HepG2 (cell line): ENCODE measurements at regions not wholly inside any gene's neighbourhood (a gene's known extent, or its start where the extent isn't known, plus 50 kb on each side); places are given as distances from the start of the nearest gene placed in this dataset.

Experiments used
- ATAC-seq: fragments of 200-7000 bp; cut with Tn5 transposase; 3 replicates; pipeline ENCODE4 v1.9.1; 2020; ENCODE audit warnings: mild to moderate bottlenecking, moderate library complexity
- BruUV-seq: library from RNA; stranded (reverse); fragments of 400-500 nt; replicated peaks from 2 replicates; lab custom pipeline; 2021; lab: Mats Ljungman, UMichigan
- CTCF ChIA-PET: fragments of 300-600 bp; formaldehyde crosslinking; extraction: SDS; loops from one replicate; lab custom pipeline; 2021; ENCODE audit warnings: low total read pairs, inconsistent platforms, low intra/inter-chr PET ratio; lab: Yijun Ruan, JAX
- POLR2A ChIA-PET: fragments of 350-600 bp; sonication (Branson Sonifier 250); formaldehyde crosslinking; loops from one replicate; lab custom pipeline; 2020; ENCODE audit warnings: antibody characterized with exemption, inconsistent platforms; lab: Yijun Ruan, JAX
- DNase-seq: peaks from one replicate; pipeline ENCODE4 v3.0.0-alpha.2; 2015; ENCODE audit warnings: low spot score
- FAIRE-seq: peaks from 3 replicates; lab custom pipeline; 2011; peaks lifted over from hg19 to GRCh38; lab: Jason Lieb, UNC
- H2AFZ ChIP-seq: one replicate; pipeline ENCODE4 v1.6.1; 2011; ENCODE audit warnings: low read length, inconsistent platforms
- H3K27ac ChIP-seq: fragments of 300-600 bp; 3 replicates; pipeline ENCODE4 v1.8.0; 2011; ENCODE audit warnings: mixed run types, mild to moderate bottlenecking, mixed read lengths, low read length, inconsistent platforms; ENCODE audit not compliant: insufficient read depth; ENCODE audit errors: extremely low read length
- H3K27me3 ChIP-seq, 2 experiments: fragments of 200-600 bp in 1 of 2; 2 replicates in 1 of 2; 3 replicates in 1 of 2; pipeline versions ENCODE4 v1.6.0 to v1.8.0; 2011; ENCODE audit warnings: low read length in 2 of 2, mild to moderate bottlenecking in 2 of 2, moderate library complexity in 2 of 2, inconsistent platforms in 1 of 2; ENCODE audit not compliant: insufficient read depth in 2 of 2, control insufficient read depth in 1 of 2
- H3K36me3 ChIP-seq, 2 experiments: fragments of 200-600 bp in 1 of 2; replicated peaks in 1 of 2; 2 replicates in 1 of 2; 3 replicates in 1 of 2; pipeline versions ENCODE4 v1.5.1 to v1.8.0; 2011; ENCODE audit warnings: low read length in 2 of 2, inconsistent platforms in 1 of 2; ENCODE audit not compliant: insufficient read depth in 2 of 2, control insufficient read depth in 1 of 2
- H3K4me1 ChIP-seq: 2 replicates; pipeline ENCODE4 v1.5.1; 2012; ENCODE audit warnings: low read length, inconsistent platforms; ENCODE audit not compliant: insufficient read depth
- H3K4me2 ChIP-seq: 2 replicates; pipeline ENCODE4 v1.6.0; 2011; ENCODE audit warnings: low read depth, low read length, inconsistent platforms
- H3K4me3 ChIP-seq, 3 experiments: fragments of 200-600 bp in 1 of 3; sonication (generic), shearing (Covaris generic) in 1 of 3; replicated peaks in 1 of 3; 2 replicates each; pipeline ENCODE4 v1.5.1; 2011 to 2016; ENCODE audit warnings: low read length in 3 of 3, inconsistent platforms in 2 of 3, low read depth in 2 of 3, mild to moderate bottlenecking in 2 of 3, control low read depth in 1 of 3, mixed read lengths in 1 of 3; ENCODE audit not compliant: insufficient read depth in 1 of 3
- H3K79me2 ChIP-seq: one replicate; pipeline ENCODE4 v1.6.1; 2011; ENCODE audit warnings: low read length, inconsistent platforms; ENCODE audit not compliant: insufficient read depth
- H3K9ac ChIP-seq: 2 replicates; pipeline ENCODE4 v1.6.0; 2011; ENCODE audit warnings: mild to moderate bottlenecking, low read depth, low read length, inconsistent platforms; ENCODE audit not compliant: insufficient read depth
- H3K9me3 ChIP-seq: 2 replicates; pipeline ENCODE4 v1.5.1; 2012; ENCODE audit warnings: mild to moderate bottlenecking, low read length
- H4K20me1 ChIP-seq: 2 replicates; pipeline ENCODE4 v1.6.0; 2011; ENCODE audit warnings: inconsistent platforms, mild to moderate bottlenecking, low read length, moderate library complexity; ENCODE audit not compliant: insufficient read depth
- ARNT ChIP-seq: fragments of 450-650 bp; IDR thresholded peaks from 2 replicates; pipeline ENCODE4 v1.6.1; 2017
- HDAC6 ChIP-seq: fragments of 200-600 bp; sonication (generic); IDR thresholded peaks from 2 replicates; pipeline ENCODE4 v1.7.0; 2017; ENCODE audit warnings: mild to moderate bottlenecking, antibody characterized with exemption, low read length, low read depth
- KAT8 ChIP-seq: IDR thresholded peaks from 2 replicates; pipeline ENCODE4 v1.6.1; 2016; ENCODE audit warnings: missing genetic modification reagents, missing compliant biosample characterization
- KDM5A ChIP-seq: fragments of 200-600 bp; sonication (generic); IDR thresholded peaks from 2 replicates; pipeline ENCODE4 v1.7.0; 2018; ENCODE audit warnings: antibody characterized with exemption, mild to moderate bottlenecking, low read length, borderline replicate concordance
- KDM6A ChIP-seq: IDR thresholded peaks from 2 replicates; pipeline ENCODE4 v1.6.1; 2016; ENCODE audit warnings: low read depth
- MED8 ChIP-seq: sonication (generic); formaldehyde crosslinking; IDR thresholded peaks from 2 replicates; pipeline ENCODE4 v1.8.1; 2023; ENCODE audit warnings: mild to moderate bottlenecking, missing genetic modification reagents; ENCODE audit not compliant: insufficient replicate concordance
- NFIB ChIP-seq: sonication (generic); formaldehyde crosslinking; IDR thresholded peaks from 2 replicates; pipeline ENCODE4 v1.9.0; 2021; ENCODE audit warnings: missing genetic modification reagents, mild to moderate bottlenecking, borderline replicate concordance
- NFYB ChIP-seq: sonication (generic); formaldehyde crosslinking; IDR thresholded peaks from 2 replicates; pipeline ENCODE4 v1.4.0; 2020; ENCODE audit warnings: missing genetic modification reagents
- REST ChIP-seq, 2 experiments: IDR thresholded peaks; 2 replicates each; pipeline ENCODE4 v1.6.1; 2011 to 2012; ENCODE audit warnings: low read length in 2 of 2, borderline replicate concordance in 1 of 2, low read depth in 1 of 2, mild to moderate bottlenecking in 1 of 2, moderate library complexity in 1 of 2
- SP4 ChIP-seq: sonication (generic); formaldehyde crosslinking; IDR thresholded peaks from 2 replicates; pipeline ENCODE4 v1.8.1; 2023; ENCODE audit warnings: mild to moderate bottlenecking, missing genetic modification reagents
- ZNF142 ChIP-seq: sonication (generic); formaldehyde crosslinking; IDR thresholded peaks from 2 replicates; pipeline ENCODE4 v1.4.0; 2020; ENCODE audit warnings: missing genetic modification reagents
- WGBS: methylation state at CpG from one replicate; pipeline ENCODE4 v1.1.6; 2017; ENCODE audit warnings: low lambda C conversion rate; 5-methylcytosine and 5-hydroxymethylcytosine counted together
- in situ Hi-C: cut with HindIII; loops from 2 replicates; pipeline ENCODE4 v1.10.0; 2017; ENCODE audit warnings: low pct_unique_long_range_greater_than_20kb; ENCODE audit not compliant: extremely low pct_ligation_motif_present
- intact Hi-C: fragments of 100-400 bp; cut with micrococcal nuclease; formaldehyde crosslinking; loops from one replicate; pipeline ENCODE4 v1.10.0; 2022; ENCODE audit not compliant: unreplicated experiment

DNA sequence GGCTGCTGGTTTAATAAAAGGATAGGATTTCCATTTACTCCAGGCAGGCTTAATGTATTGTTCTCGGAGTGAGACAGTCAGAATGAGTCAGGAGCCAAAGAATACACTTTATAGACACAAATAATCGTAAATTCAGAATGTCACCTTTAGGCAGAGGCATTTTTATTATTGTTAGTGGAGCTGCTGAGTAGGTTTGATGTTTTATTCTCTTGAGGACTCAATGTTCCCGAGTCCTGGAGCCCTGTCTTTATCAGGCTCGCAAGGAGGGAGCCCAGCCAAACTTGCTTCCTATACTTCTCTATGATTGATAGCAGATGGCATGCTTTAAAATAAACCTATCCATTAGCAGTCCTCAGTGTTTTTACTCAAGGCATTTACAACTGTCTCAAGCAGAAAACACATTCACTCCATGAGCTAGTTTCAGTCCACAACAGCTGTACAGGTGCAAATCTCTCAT is 492.3 kb upstream of the ZEB2 start:
- no peaks in the 10 kb centered on the region for H4K20me1 ChIP-seq
- DNase-seq (no peak), ATAC-seq (no peak), FAIRE-seq (no peak)
- H3K79me2 ChIP-seq, result no peaks in the 10 kb centered on the region
- no peak overlapping the region for H3K4me2 ChIP-seq
- no peak overlapping the region for H3K9ac ChIP-seq
- no peak overlapping the region for H3K4me3 ChIP-seq
- intact Hi-C loops, result no loop called here
- no peak for TF ChIP-seq SP4
- no peak for TF ChIP-seq KAT8 (CRISPR knock-in tag)
- no peak for TF ChIP-seq KDM6A (CRISPR knock-in tag)
- TF ChIP-seq NFYB (CRISPR knock-in tag), result no peak
- no peak for TF ChIP-seq ARNT
- TF ChIP-seq NFIB (CRISPR knock-in tag), result no peak
- CTCF ChIA-PET, result no interaction called here
- H2AFZ ChIP-seq, result no peak overlapping the region
- POLR2A ChIA-PET, result no interaction called here
- BruUV-seq, result no TSS peak
- H3K27ac ChIP-seq, result no peak overlapping the region
- 0% methylated on average over 4 of the region's 4 CpGs for WGBS
- no peaks in the 10 kb centered on the region for H3K4me1 ChIP-seq
- in situ Hi-C loops, result no loop called here
- no peaks in the 10 kb centered on the region for H3K9me3 ChIP-seq
- H3K27me3 ChIP-seq, result no peaks in the 10 kb centered on the region
- H3K36me3 ChIP-seq, result no peaks in the 10 kb centered on the region

- ATAC-seq, result no peak
- FAIRE-seq, result no peak
- H3K9ac ChIP-seq, result no peak overlapping the region
- in situ Hi-C loops, result no loop called here
- no TSS peak for BruUV-seq
- no peaks in the 10 kb centered on the region for H3K27me3 ChIP-seq
- H3K36me3 ChIP-seq, result no peaks in the 10 kb centered on the region
- no peak overlapping the region for H2AFZ ChIP-seq
- no peaks in the 10 kb centered on the region for H3K79me2 ChIP-seq
- 0% methylated on average over 2 of the region's 2 CpGs for whole genome bisulfite sequencing
- no peaks in the 10 kb centered on the region for H3K9me3 ChIP-seq
- no peak for TF ChIP-seq REST (IDR thresholded peaks at IDR 0.05; ENCODE audit: borderline replicate concordance in 1 of 2, low read depth in 1 of 2, low read length in 2 of 2)
- no peak for TF ChIP-seq ZNF142
- no peak for TF ChIP-seq MED8
- TF ChIP-seq KDM5A, result no peak
- TF ChIP-seq HDAC6, result no peak
- intact Hi-C loops, result no loop called here
- CTCF ChIA-PET, result no interaction called here
- DNase-seq, result no peak
- H4K20me1 ChIP-seq, result no peaks in the 10 kb centered on the region
- H3K4me1 ChIP-seq, result no peaks in the 10 kb centered on the region
- H3K27ac ChIP-seq, result no peak overlapping the region
- POLR2A ChIA-PET, result no interaction called here
- no peak overlapping the region for H3K4me2 ChIP-seq
- H3K4me3 ChIP-seq, result no peak overlapping the region
These were observed 490.7 kb upstream of the ZEB2 start for GRCh38 chr2:145010635-145011034.
